B cell (primary cell): ENCODE measurements at regions not wholly inside any gene's neighbourhood (a gene's known extent, or its start where the extent isn't known, plus 50 kb on each side); places are given as distances from the start of the nearest gene placed in this dataset.

Source experiments
- CTCF ChIP-seq: fragments of 200-600 bp; IDR thresholded peaks from one replicate; pipeline ENCODE4 v1.8.0; 2022; ENCODE audit warnings: antibody characterized with exemption, mild to moderate bottlenecking
- EZH2 ChIP-seq: IDR thresholded peaks from 2 replicates; pipeline ENCODE4 v1.6.1; 2012; ENCODE audit warnings: borderline replicate concordance, low read depth, mild to moderate bottlenecking, moderate library complexity, low read length; ENCODE audit not compliant: insufficient read depth, poor library complexity, severe bottlenecking

DNA sequence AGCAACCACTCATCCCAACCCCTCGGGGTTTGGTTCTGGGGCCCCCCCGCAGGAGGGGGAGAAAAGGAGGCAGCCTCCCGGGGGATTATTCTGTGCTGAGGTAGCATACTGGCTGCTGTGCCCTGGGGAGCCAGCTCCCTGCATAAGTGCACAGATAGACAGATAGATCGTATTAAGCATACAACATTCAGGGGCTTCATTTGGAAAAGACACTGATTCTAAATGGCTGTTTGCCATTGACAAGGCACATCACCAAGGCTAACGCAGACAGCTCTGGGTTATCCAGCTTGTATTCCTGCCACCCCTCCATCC is 547.9 kb downstream of the BUD13 start:
- TF ChIP-seq CTCF (no peak), EZH2 (no peak)
